BE2C (cell line): ENCODE measurements at regions not wholly inside any gene's neighbourhood (a gene's known extent, or its start where the extent isn't known, plus 50 kb on each side); places are given as distances from the start of the nearest gene placed in this dataset.
"Not testable (repeated sequence)": the region's sequence is repeated elsewhere in the genome, so short reads cannot be mapped to it uniquely, and the experiment has no call there.

Experiments
- DNase-seq: peaks from one replicate; pipeline ENCODE4 v3.0.0-alpha.2; 2020
- H3K27me3 ChIP-seq: fragments of 250-450 bp; sonication (Bioruptor Pico); 2 replicates; pipeline ENCODE4 v1.5.1; 2020; ENCODE audit warnings: mild to moderate bottlenecking
- H3K36me3 ChIP-seq: fragments of 250-450 bp; sonication (Bioruptor Pico); 2 replicates; pipeline ENCODE4 v1.5.1; 2020; ENCODE audit warnings: mild to moderate bottlenecking
- H3K4me1 ChIP-seq: fragments of 250-450 bp; sonication (Bioruptor Pico); 2 replicates; pipeline ENCODE4 v1.5.1; 2020
- H3K4me3 ChIP-seq: 2 replicates; pipeline ENCODE4 v1.5.1; 2011; ENCODE audit warnings: low read depth, low read length
- H3K9me3 ChIP-seq: fragments of 250-450 bp; sonication (Bioruptor Pico); 2 replicates; pipeline ENCODE4 v1.5.1; 2020
- TF ChIP-seq, protein P1 (sequence below): IDR thresholded peaks from 2 replicates; pipeline ENCODE4 v1.5.1; 2012; ENCODE audit warnings: mild to moderate bottlenecking, low read depth, low read length

DNA sequence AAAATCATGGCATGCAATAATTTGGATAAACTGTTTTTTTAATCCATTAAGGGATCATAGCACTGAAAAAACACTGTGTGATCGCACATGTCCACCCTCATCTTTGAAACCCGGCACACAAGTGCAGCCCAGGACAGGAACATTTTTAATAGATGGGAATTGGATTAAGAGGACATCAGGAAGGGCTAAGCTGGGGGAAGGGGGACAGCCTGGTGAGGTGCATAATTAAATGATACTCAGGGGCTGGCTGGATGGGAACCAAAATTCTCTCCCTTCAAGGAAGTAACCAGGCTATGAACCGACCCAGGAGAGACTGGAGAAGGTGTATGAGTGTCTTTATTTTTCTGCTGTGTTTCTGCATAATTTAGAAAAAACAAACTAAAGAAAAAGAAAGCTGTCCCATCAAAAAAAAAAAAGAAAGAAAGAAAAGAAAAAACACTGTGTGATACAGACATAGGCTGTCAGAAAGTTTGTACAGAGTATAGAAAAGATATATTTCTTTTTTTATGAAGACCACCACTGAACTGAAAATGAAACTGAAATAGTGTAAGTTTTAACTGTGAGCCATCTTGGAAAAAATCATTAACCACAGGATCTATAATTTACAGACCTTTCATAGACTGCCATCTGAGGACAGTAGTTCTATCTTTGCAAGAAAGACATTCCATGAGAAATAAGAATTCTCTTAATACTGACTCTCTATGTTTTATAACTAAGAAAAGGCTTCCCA lies 75.1 kb upstream of the SLC38A4 start:
- H3K27me3 ChIP-seq: no peaks in the 10 kb centered on the region
- H3K9me3 ChIP-seq: no peaks in the 10 kb centered on the region
- no peak for DNase-seq
- TF ChIP-seq, protein P1, sequence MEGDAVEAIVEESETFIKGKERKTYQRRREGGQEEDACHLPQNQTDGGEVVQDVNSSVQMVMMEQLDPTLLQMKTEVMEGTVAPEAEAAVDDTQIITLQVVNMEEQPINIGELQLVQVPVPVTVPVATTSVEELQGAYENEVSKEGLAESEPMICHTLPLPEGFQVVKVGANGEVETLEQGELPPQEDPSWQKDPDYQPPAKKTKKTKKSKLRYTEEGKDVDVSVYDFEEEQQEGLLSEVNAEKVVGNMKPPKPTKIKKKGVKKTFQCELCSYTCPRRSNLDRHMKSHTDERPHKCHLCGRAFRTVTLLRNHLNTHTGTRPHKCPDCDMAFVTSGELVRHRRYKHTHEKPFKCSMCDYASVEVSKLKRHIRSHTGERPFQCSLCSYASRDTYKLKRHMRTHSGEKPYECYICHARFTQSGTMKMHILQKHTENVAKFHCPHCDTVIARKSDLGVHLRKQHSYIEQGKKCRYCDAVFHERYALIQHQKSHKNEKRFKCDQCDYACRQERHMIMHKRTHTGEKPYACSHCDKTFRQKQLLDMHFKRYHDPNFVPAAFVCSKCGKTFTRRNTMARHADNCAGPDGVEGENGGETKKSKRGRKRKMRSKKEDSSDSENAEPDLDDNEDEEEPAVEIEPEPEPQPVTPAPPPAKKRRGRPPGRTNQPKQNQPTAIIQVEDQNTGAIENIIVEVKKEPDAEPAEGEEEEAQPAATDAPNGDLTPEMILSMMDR: no peak
- no peaks in the 10 kb centered on the region for H3K4me1 ChIP-seq
- H3K36me3 ChIP-seq: no peaks in the 10 kb centered on the region
- no peak overlapping the region for H3K4me3 ChIP-seq

DNA sequence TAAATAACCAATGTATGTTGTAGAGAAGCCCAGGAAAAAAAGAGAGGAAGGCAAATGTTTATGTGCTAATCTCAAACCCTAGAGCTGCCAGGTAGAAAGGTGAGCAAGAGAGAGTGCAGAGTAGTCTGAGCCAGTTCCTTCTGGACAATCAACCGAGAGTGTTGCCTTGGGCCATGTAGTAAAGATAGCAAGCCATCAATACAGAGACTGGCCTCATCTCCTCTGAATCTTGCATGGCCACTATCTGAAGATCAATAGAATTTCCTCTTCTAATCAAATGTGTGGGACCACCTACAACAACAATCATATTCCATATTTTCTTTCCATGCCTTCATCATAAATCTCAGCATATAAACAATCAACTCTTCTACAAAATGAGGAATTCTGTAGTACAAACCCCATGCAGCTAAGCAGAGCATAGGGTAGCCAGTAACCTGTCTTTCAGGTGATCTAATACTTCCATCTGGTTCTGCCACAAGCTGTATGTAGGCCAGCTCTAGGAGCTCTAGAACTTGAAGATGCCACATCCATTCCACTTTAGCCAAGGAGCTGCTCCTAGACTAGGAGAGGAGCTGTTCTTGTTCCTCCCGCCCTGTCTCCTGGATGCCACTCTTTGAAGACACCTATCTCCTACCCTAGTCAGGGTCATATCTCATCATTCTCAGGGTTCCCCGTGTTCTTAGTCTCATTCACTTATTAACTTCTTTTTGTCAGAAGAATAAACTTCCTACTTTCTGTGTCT lies 75.8 kb upstream of the SLC38A4 start:
- Histone ChIP-seq H3K4me3 (no peak overlapping the region), H3K27me3 (no peaks in the 10 kb centered on the region), H3K4me1 (no peaks in the 10 kb centered on the region), H3K36me3 (no peaks in the 10 kb centered on the region), H3K9me3 (no peaks in the 10 kb centered on the region)
- TF ChIP-seq, protein P1: no peak
- DNase-seq: no peak

DNA sequence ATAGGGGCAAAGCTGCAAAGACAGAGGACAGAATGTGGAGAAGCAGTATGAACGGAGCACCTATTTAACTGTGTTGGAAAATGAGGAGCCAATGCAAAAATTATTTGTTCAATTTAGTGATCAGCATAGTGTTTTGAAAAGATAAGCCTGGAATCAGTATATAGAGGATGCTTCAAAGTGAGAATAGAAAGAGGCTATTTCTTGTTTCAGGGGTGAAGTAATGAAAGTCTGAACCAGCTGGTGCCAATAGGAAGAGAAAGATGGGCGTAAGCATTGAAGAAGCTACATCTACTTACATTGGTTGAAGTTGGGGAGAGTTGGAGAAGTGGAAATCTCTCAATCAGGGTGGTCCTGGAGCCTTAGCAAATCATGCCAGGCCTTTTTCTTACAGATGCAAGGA lies 77.3 kb upstream of the SLC38A4 start:
- DNase-seq: no peak
- TF ChIP-seq, protein P1: no peak
- H3K27me3 ChIP-seq: no peaks in the 10 kb centered on the region
- H3K36me3 ChIP-seq: no peaks in the 10 kb centered on the region
- H3K4me1 ChIP-seq: no peaks in the 10 kb centered on the region
- H3K4me3 ChIP-seq: no peak overlapping the region
- H3K9me3 ChIP-seq: no peaks in the 10 kb centered on the region

DNA sequence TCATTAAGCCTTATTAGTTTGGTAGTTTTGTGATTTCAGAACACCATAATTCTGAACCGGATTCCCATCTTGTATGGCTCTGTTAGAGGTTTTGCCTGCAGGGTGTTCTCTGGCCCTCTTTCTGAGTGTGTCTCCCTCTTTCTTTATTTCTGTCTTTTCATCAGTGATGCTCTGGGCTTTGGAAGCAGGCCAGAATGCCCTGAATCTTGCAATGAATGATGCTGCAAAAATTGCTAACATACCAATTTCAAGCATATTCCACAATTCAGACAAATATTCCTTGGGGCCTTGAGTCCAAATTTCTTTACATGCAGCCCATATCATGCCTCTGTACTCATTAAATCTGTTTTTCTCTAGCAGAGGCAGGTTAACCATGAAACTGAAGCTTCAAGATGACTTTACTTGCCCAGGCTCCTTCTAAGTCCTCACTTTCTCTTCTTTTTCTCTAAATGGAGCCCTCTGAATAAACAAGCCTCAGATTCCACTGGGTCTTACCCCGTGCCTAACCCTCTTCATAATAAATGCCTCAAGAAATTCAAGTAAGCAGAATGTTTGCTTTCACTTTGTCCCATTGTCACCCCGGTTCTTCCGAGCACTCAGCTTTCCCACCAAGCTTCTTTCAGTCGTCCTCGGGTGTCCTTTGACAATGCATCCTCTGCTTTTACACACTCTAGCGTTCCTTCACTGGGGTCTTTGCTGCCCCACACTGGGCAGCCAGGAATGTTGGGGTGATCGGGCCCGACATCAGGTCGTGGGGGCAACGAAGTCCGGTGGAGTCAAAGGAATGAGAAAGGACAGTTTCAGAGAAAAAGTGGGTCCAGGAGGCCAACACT lies 78.8 kb upstream of the SLC38A4 start:
- Histone ChIP-seq H3K4me1 (no peaks in the 10 kb centered on the region), H3K9me3 (no peaks in the 10 kb centered on the region), H3K36me3 (no peaks in the 10 kb centered on the region), H3K27me3 (no peaks in the 10 kb centered on the region), H3K4me3 (no peak overlapping the region)
- TF ChIP-seq, protein P1: no peak
- DNase-seq: no peak

DNA sequence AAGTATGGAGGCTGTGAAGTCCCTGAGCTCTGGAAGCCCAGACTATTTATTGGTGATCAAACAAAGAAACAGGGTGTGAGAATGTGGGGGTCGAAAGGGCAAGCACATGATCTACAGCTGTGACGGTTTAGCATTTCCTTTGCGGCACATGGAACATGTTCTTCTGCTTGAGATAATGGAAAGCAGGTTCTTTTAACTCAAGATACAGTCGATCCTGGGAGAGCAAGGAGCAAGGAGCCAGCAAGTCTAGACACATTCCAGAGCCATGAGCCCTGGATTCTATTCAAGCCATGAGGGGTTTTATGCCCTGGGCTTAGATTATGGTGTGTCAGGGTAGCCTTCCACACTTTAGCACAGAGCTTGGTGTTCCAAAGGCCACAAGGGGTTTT lies 79.4 kb upstream of the SLC38A4 start:
- not testable (repeated sequence) for H3K27me3 ChIP-seq, H3K9me3 ChIP-seq

DNA sequence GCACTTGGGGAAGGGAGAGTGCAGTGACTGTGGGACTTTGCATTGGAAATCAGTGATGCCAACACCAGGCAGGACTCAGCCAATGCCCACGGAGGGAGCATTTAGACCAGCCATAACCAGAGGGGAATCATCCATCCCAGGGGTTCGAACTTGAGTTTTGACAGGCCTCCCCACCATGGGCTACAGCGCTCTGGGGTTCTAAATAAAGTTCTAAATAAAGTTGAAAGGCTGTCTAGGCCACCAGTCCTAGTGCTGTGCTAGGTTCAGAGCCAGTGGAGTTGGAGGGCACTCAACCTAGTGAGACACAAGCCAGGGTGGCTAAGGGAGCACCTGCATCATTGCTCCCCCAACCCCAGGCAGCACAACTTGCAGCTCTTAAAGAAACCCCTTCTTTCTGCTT lies 82.0 kb upstream of the SLC38A4 start:
- no peaks in the 10 kb centered on the region for H3K27me3 ChIP-seq
- no peak overlapping the region for H3K4me3 ChIP-seq
- no peaks in the 10 kb centered on the region for H3K9me3 ChIP-seq
- no peaks in the 10 kb centered on the region for H3K36me3 ChIP-seq
- no peak for DNase-seq
- H3K4me1 ChIP-seq: no peaks in the 10 kb centered on the region
- TF ChIP-seq, protein P1: no peak

More for the DNA sequence above, 79.4 kb upstream of the SLC38A4 start:
- not testable (repeated sequence) for H3K4me3 ChIP-seq, H3K36me3 ChIP-seq, H3K4me1 ChIP-seq, DNase-seq
